ENCODE measurements at regions not wholly inside any gene's neighbourhood (a gene's known extent, or its start where the extent isn't known, plus 50 kb on each side); places are given as distances from the start of the nearest gene placed in this dataset.

DNA sequence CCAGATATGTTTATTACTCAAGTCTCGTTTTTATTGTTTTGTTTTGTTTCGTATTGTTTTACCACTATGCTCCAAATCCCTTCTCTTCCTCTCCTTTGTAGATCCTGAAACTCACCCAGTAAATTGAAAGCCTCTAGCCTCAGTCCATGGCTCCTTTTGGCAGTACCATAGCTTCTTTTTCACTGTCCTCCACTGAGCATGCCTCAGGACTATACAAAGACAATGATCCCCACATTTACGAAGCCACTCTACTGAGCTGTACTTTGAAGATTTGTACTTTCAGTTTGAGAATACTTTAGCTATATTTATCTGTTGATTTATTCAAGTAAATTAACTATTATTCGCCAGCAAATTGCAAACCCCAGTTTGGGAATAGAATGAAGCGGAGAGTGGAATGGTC, 159.1 kb upstream of the SLITRK3 start (continued):
- TF ChIP-seq ZNF274 (IDR thresholded peaks at IDR 0.05; ENCODE audit: low read depth, low read length) (no peak), SP1 (IDR thresholded peaks at IDR 0.05; ENCODE audit: low read depth) (no peak), YY1 (IDR thresholded peaks at IDR 0.05; ENCODE audit: extremely low read depth, insufficient replicate concordance, low read depth, low read length) (no peak)

- Histone ChIP-seq H3K4me2 (ENCODE audit: low read length) (no peak overlapping the region), H3K27me3 (ENCODE audit: insufficient read depth, low read length) (no peaks in the 10 kb centered on the region), H3K4me3 (replicated peaks in 1 of 2; ENCODE audit: low read depth in 1 of 2, low read length in 2 of 2) (no peak overlapping the region), H3K9me2 (ENCODE audit: insufficient read depth) (no peaks in the 10 kb centered on the region), H4K20me1 (ENCODE audit: insufficient read depth) (no peaks in the 10 kb centered on the region), H3K9me3 (ENCODE audit: control insufficient read depth in 1 of 2, insufficient read depth in 1 of 2, low read depth in 1 of 2, low read length in 2 of 2) (no peaks in the 10 kb centered on the region), H2AFZ (ENCODE audit: low read depth, low read length, poor library complexity, severe bottlenecking) (no peak overlapping the region), H3K9ac (ENCODE audit: low read length) (no peak overlapping the region), H3K79me2 (ENCODE audit: insufficient read depth, low read length) (no peaks in the 10 kb centered on the region), H3K4me1 (ENCODE audit: control insufficient read depth in 1 of 2, insufficient read depth in 2 of 2, low read length in 2 of 2) (no peaks in the 10 kb centered on the region), H3K27ac (ENCODE audit: low read depth, low read length) (no peak overlapping the region), H3K36me3 (ENCODE audit: control insufficient read depth in 1 of 2, insufficient read depth in 2 of 2, low read length in 2 of 2) (no peaks in the 10 kb centered on the region)
- intact Hi-C loops (cut with micrococcal nuclease) = no loop called here
- DNase-seq (ENCODE audit: low read depth, low spot score) = no peak
- CTCF ChIA-PET = no interaction called here
- no TSS peak for BruUV-seq (replicated peaks)
- ATAC-seq = no peak
- POLR2A ChIA-PET = no interaction called here
- TF ChIP-seq SIN3A (IDR thresholded peaks at IDR 0.05; ENCODE audit: low read depth) (no peak), POLR2AphosphoS5 (IDR thresholded peaks at IDR 0.05; ENCODE audit: low read depth, low read length) (no peak), SRF (IDR thresholded peaks at IDR 0.05; ENCODE audit: low read depth) (no peak), YY1 (IDR thresholded peaks at IDR 0.05; ENCODE audit: extremely low read depth, insufficient replicate concordance, low read depth, low read length) (no peak), EZH2phosphoT487 (IDR thresholded peaks at IDR 0.05; ENCODE audit: borderline replicate concordance) (no peak), ATF3 (IDR thresholded peaks at IDR 0.05) (no peak), EZH2 (IDR thresholded peaks at IDR 0.05) (no peak), CBX3 (IDR thresholded peaks at IDR 0.05; ENCODE audit: low read depth) (no peak), ZFX (IDR thresholded peaks at IDR 0.05) (no peak), EGR1 (IDR thresholded peaks at IDR 0.05; ENCODE audit: low read depth) (no peak), RAD21 (IDR thresholded peaks at IDR 0.05; ENCODE audit: low read depth) (no peak)
- RAD21 ChIA-PET (ENCODE audit: low non-redundant PET in 1 of 2, low total read pairs in 2 of 2, uncharacterized antibody in 2 of 2, unreplicated experiment in 2 of 2) = no interaction called here
These were observed 151.3 kb upstream of the SLITRK3 start for GRCh38 chr3:165347526-165347925.
